Right renal pelvis (tissue), 4 donors: ENCODE measurements at regions not wholly inside any gene's neighbourhood (a gene's known extent, or its start where the extent isn't known, plus 50 kb on each side); places are given as distances from the start of the nearest gene placed in this dataset.

Experiments
- DNase-seq, 4 donors: peaks; one replicate each; pipeline ENCODE4 v3.0.0-alpha.2; 2013; ENCODE audit warnings: low read depth in 4 of 4, low spot score in 3 of 4, missing footprints in 1 of 4

DNA sequence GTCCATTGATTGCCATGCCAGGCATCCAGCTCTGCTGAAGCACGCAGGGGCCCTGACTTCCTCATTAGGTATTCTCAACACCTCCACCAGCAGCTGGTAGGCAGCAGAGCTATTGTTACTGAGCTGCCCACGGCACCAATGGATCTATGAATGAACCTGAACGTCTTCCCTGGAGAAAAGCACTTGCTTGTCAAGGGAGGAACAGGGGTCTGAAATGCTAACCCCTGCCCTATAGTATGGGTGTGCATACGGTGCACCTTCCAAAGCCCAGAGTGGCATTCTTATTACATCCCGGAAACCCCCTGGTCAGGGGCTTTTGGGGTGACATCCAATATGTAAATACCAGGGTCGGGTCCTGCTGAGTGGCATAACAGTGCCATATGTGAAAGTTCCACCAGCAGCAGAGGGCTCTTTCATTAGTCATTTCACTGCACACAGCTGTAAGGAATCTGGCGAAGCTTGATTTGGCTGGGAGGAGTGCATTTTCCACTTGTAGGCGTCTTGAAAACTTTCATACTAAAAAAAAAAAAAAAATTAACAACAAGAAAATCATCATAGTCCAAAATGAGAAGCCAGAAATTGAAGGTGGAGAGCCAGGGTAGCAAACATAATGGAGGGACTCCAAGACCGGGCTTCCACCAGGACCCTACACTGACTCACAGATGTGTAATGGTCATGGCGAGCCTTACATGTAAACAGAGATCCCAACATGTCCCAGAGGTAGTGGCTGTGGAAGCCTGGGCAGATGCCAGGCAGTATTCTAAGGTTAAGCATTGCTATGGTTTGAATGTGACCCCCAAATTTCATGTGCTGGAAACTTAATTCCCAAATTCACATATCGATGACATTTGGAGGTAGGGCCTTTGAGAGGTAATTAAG lies 58.8 kb upstream of the PRDX6 start:
- DNase-seq, result no peak

DNA sequence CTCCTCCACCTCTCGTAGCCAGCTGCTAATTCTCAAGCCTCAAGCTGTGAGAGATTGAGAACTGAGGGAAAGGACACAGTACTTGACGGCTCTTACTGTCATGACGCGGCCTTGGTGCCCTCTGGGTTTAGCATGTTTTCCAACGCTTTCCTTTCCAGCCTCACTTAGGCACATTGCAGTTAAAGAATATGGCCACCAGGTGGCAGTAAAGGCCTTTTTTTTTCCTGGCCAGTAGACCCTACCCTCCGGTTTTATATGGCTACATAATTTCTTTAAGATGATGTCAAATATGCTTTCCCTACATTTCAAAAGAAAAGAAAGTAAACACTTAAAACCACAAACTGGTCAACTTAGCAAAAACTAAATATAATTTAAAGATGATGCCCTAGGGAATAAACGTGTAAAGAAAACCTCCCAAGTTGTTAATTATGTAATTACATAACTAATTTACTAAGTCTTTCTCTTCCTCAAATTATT lies 56.8 kb upstream of the PRDX6 start:
- peak; percentile 60 to 74 (median 68) for DNase-seq

GRCh38 chr1:173421286-173421685 lies 55.8 kb upstream of the PRDX6 start:
- no peak for DNase-seq

- no peak for DNase-seq
These were observed 55.3 kb upstream of the PRDX6 start for GRCh38 chr1:173421789-173422188.

DNA sequence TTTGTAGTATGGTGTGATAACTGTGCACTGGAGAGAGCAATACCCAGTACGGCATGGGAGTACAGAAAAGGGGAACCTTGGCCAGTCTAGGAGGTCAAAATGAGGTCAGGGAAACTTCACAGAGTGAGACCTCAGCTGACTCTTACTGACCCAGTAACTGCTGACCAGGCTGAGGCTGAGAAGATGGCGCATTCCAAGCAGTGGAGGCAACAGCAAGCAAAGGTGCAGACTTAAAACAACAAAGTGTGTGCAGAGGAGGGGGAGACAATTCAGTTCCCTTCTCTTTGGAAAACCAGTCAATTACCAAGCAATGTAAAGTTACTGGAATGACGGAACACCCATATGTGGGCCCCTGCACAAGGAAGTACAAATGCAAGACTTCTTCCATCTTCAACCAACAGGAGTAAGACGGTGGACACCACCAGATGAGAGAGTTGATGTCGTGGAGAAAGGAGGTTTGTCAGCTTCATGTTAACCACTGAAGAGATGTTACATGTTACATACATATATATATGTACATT lies 54.6 kb upstream of the PRDX6 start:
- no peak for DNase-seq

DNA sequence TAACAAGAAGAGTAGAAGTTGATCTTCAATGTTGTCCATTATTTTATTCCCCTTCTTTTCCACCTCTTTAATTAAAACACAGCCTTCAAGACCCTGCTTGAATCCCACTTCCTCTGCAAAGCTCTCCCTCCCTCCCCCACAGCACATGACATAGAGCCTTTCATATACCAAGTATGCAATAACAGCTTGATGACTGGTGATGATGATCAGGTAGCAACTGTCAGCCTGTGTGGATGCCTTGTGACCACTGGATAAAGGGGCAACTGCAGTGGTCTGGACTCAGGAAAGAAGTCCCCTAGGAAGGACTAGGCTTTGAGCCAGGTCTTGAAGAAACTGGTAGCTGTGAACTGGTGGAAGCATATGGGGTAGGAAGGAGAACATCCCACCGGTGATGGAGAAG lies 53.8 kb upstream of the PRDX6 start:
- no peak for DNase-seq

DNA sequence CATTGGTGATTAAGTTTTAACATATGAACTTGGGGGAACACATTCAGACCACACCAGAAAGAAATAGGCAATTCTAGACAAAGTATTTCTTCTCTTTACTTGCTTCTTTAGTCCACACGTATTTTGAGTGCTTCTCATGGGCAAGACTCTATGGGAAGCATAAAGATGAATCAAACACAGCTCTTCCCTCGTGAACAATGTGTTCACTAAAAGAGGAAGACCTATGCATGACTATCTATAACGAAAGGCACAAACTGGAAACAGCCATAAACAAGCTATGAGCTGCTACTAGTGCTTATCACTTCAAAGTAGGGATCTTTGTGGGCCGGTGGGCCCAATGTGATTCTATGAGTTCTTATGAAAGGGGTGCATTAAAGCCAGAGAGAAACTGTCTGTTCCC lies 53.0 kb upstream of the PRDX6 start:
- no peak for DNase-seq

GRCh38 chr1:173424782-173425407 lies 52.2 kb upstream of the PRDX6 start:
- no peak for DNase-seq

- no peak for DNase-seq
These were observed 51.1 kb upstream of the PRDX6 start for GRCh38 chr1:173426057-173426456.

GRCh38 chr1:173427146-173428054 lies 49.7 kb upstream of the PRDX6 start:
- no peak for DNase-seq
